Chondrocyte (in vitro differentiated cells): ENCODE measurements at regions not wholly inside any gene's neighbourhood (a gene's known extent, or its start where the extent isn't known, plus 50 kb on each side); places are given as distances from the start of the nearest gene placed in this dataset.
"Not testable (repeated sequence)": the region's sequence is repeated elsewhere in the genome, so short reads cannot be mapped to it uniquely, and the experiment has no call there.

Source experiments
- DNase-seq: peaks from one replicate; pipeline ENCODE4 v3.0.0; 2021; ENCODE audit warnings: mixed read lengths, low spot score
- H3K27ac Mint-ChIP-seq: one replicate; pipeline ENCODE4 v1.8.0; 2021; ENCODE audit warnings: mild to moderate bottlenecking, moderate library complexity, mixed read lengths; ENCODE audit not compliant: unreplicated experiment
- H3K27me3 Mint-ChIP-seq: 2 replicates; pipeline ENCODE4 v1.8.0; 2021; ENCODE audit warnings: low read depth, mixed read lengths
- H3K36me3 Mint-ChIP-seq: 2 replicates; pipeline ENCODE4 v1.8.0; 2021; ENCODE audit warnings: low read depth, mixed read lengths
- H3K4me1 Mint-ChIP-seq: 2 replicates; pipeline ENCODE4 v1.8.0; 2021; ENCODE audit warnings: low read depth, mild to moderate bottlenecking, mixed read lengths
- H3K4me3 Mint-ChIP-seq: one replicate; pipeline ENCODE4 v1.8.0; 2021; ENCODE audit warnings: mild to moderate bottlenecking, moderate library complexity, mixed read lengths; ENCODE audit not compliant: unreplicated experiment
- H3K9me3 Mint-ChIP-seq: 2 replicates; pipeline ENCODE4 v1.8.0; 2021; ENCODE audit warnings: low read depth, mixed read lengths
- TF ChIP-seq, protein P1 (sequence below): fragments of 200-600 bp; sonication (generic); IDR thresholded peaks from 2 replicates; pipeline ENCODE4 v1.5.0; 2021; ENCODE audit warnings: antibody characterized with exemption, mild to moderate bottlenecking, moderate library complexity

DNA sequence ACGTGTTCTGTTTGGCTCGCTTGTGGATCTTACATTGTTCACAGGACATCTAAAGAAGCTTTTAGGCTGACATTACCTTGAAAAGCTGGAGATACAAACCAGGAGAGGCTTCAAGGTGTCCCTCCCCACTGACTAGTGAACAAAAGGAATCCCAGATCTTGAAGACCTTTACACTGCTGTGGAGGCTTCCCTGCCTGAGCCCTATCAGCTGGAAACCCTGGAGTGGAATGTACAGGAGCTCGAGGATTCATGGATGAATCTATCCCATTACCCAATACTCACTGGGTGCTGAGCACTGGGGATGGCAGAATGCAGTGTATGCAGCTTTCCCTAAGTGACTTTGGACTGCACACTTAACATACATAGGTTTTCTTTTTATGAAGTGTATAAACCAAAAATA lies 82.3 kb upstream of the MFGE8 start:
- Mint-ChIP-seq H3K36me3 (no peaks in the 10 kb centered on the region), H3K27me3 (no peaks in the 10 kb centered on the region), H3K4me3 (no peak overlapping the region), H3K9me3 (no peaks in the 10 kb centered on the region), H3K4me1 (no peaks in the 10 kb centered on the region), H3K27ac (no peak overlapping the region)
- DNase-seq, result no peak
- TF ChIP-seq, protein P1, sequence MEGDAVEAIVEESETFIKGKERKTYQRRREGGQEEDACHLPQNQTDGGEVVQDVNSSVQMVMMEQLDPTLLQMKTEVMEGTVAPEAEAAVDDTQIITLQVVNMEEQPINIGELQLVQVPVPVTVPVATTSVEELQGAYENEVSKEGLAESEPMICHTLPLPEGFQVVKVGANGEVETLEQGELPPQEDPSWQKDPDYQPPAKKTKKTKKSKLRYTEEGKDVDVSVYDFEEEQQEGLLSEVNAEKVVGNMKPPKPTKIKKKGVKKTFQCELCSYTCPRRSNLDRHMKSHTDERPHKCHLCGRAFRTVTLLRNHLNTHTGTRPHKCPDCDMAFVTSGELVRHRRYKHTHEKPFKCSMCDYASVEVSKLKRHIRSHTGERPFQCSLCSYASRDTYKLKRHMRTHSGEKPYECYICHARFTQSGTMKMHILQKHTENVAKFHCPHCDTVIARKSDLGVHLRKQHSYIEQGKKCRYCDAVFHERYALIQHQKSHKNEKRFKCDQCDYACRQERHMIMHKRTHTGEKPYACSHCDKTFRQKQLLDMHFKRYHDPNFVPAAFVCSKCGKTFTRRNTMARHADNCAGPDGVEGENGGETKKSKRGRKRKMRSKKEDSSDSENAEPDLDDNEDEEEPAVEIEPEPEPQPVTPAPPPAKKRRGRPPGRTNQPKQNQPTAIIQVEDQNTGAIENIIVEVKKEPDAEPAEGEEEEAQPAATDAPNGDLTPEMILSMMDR, result no peak

- peaks cover 10% of the 10 kb centered on the region for H3K4me1 Mint-ChIP-seq
- H3K9me3 Mint-ChIP-seq, result no peaks in the 10 kb centered on the region
- H3K27ac Mint-ChIP-seq, result no peak overlapping the region
- no peaks in the 10 kb centered on the region for H3K36me3 Mint-ChIP-seq
- H3K27me3 Mint-ChIP-seq, result no peaks in the 10 kb centered on the region
- DNase-seq, result no peak
- H3K4me3 Mint-ChIP-seq, result no peak overlapping the region
- TF ChIP-seq, protein P1, result no peak
Observed at GRCh38 chr15:88997531-88997930, 84.4 kb upstream of the MFGE8 start.

GRCh38 chr15:88998980-88999713 lies 86.0 kb upstream of the MFGE8 start:
- Mint-ChIP-seq H3K36me3 (no peaks in the 10 kb centered on the region), H3K27me3 (no peaks in the 10 kb centered on the region), H3K9me3 (no peaks in the 10 kb centered on the region), H3K27ac (no peak overlapping the region), H3K4me1 (peaks cover 10% of the 10 kb centered on the region), H3K4me3 (no peak overlapping the region)
- DNase-seq, result peak; percentile 20
- TF ChIP-seq, protein P1, result no peak

GRCh38 chr15:89001708-89002275 lies 86.5 kb upstream of the ABHD2 start:
- H3K27me3 Mint-ChIP-seq, H3K4me3 Mint-ChIP-seq, DNase-seq, H3K9me3 Mint-ChIP-seq, H3K36me3 Mint-ChIP-seq: not testable (repeated sequence)
- Mint-ChIP-seq H3K4me1 (peaks cover 10% of the 10 kb centered on the region), H3K27ac (peak overlapping the region; percentile 23)

DNA sequence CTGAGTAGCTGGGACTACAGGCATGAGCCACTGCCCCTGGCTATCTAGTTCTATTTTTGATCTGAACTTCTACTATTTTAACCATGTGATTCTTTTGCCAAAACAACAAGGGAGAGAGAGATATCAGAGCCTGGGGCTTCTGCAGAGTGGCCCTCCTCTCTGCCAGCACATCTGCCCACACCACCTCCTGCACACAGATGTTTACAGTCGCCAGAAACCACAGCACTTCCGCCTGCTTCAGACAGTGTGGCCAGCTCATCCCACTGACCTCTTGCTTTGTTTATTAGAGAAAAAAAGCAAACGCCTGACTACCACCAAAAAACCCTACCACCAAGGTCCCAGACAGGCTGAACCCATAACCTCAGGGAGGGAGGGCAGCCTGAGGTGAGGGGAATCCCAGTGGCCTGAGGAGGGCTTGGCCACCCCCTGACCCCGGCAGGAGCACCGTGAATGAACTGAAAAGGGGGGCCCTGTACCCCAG lies 85.9 kb upstream of the ABHD2 start:
- Mint-ChIP-seq H3K4me1 (peaks cover 10% of the 10 kb centered on the region), H3K4me3 (no peak overlapping the region), H3K27ac (peak overlapping the region; percentile 23), H3K27me3 (peaks cover 4% of the 10 kb centered on the region), H3K9me3 (no peaks in the 10 kb centered on the region), H3K36me3 (no peaks in the 10 kb centered on the region)
- no peak for DNase-seq
- TF ChIP-seq, protein P1, result no peak
